ENCODE measurements at regions not wholly inside any gene's neighbourhood (a gene's known extent, or its start where the extent isn't known, plus 50 kb on each side); places are given as distances from the start of the nearest gene placed in this dataset.

GRCh38 chr3:80097674-80098073, 329.9 kb upstream of the ROBO1 start:
- H3K27me3 ChIP-seq (ENCODE audit: low read length), result no peaks in the 10 kb centered on the region
- H3K9me2 ChIP-seq (replicated peaks; ENCODE audit: insufficient read depth, low read length), result no peaks in the 10 kb centered on the region
- no peaks in the 10 kb centered on the region for H3K4me1 ChIP-seq (ENCODE audit: low read length)
- no peak overlapping the region for H3K9ac ChIP-seq (ENCODE audit: low read length)
- H3K79me2 ChIP-seq (ENCODE audit: low read length), result no peaks in the 10 kb centered on the region
- H3K4me3 ChIP-seq (ENCODE audit: low read length), result no peak overlapping the region
- H3K9me3 ChIP-seq (ENCODE audit: low read length), result no peaks in the 10 kb centered on the region
- no peak overlapping the region for H2AFZ ChIP-seq (ENCODE audit: low read length)
- no peaks in the 10 kb centered on the region for H3K36me3 ChIP-seq (ENCODE audit: insufficient read depth, low read length)
- H4K20me1 ChIP-seq (ENCODE audit: insufficient read depth, low read depth, low read length), result no peaks in the 10 kb centered on the region
- no peak overlapping the region for H3K27ac ChIP-seq (ENCODE audit: low read length)
- no peak overlapping the region for H3K4me2 ChIP-seq (ENCODE audit: low read depth, low read length, poor library complexity, severe bottlenecking)
- DNase-seq, result no peak

GRCh38 chr3:80096909-80097308, 329.1 kb upstream of the ROBO1 start:
- H3K4me1 ChIP-seq (ENCODE audit: low read length), result no peaks in the 10 kb centered on the region
- H3K36me3 ChIP-seq (ENCODE audit: insufficient read depth, low read length), result no peaks in the 10 kb centered on the region
- no peaks in the 10 kb centered on the region for H3K79me2 ChIP-seq (ENCODE audit: low read length)
- H3K27me3 ChIP-seq (ENCODE audit: low read length), result no peaks in the 10 kb centered on the region
- H3K27ac ChIP-seq (ENCODE audit: low read length), result no peak overlapping the region
- DNase-seq, result no peak
- no peak overlapping the region for H3K4me2 ChIP-seq (ENCODE audit: low read depth, low read length, poor library complexity, severe bottlenecking)
- H3K9ac ChIP-seq (ENCODE audit: low read length), result no peak overlapping the region
- H2AFZ ChIP-seq (ENCODE audit: low read length), result no peak overlapping the region
- H3K4me3 ChIP-seq (ENCODE audit: low read length), result no peak overlapping the region
- H4K20me1 ChIP-seq (ENCODE audit: insufficient read depth, low read depth, low read length), result no peaks in the 10 kb centered on the region
- H3K9me2 ChIP-seq (replicated peaks; ENCODE audit: insufficient read depth, low read length), result no peaks in the 10 kb centered on the region
- no peaks in the 10 kb centered on the region for H3K9me3 ChIP-seq (ENCODE audit: low read length)

GRCh38 chr3:80094589-80094988, 326.8 kb upstream of the ROBO1 start:
- H4K20me1 ChIP-seq (ENCODE audit: insufficient read depth, low read depth, low read length), result no peaks in the 10 kb centered on the region
- H3K36me3 ChIP-seq (ENCODE audit: insufficient read depth, low read length), result no peaks in the 10 kb centered on the region
- no peaks in the 10 kb centered on the region for H3K4me1 ChIP-seq (ENCODE audit: low read length)
- H3K9me3 ChIP-seq (ENCODE audit: low read length), result no peaks in the 10 kb centered on the region
- no peaks in the 10 kb centered on the region for H3K27me3 ChIP-seq (ENCODE audit: low read length)
- no peak overlapping the region for H2AFZ ChIP-seq (ENCODE audit: low read length)
- no peak overlapping the region for H3K9ac ChIP-seq (ENCODE audit: low read length)
- no peak overlapping the region for H3K27ac ChIP-seq (ENCODE audit: low read length)
- no peak overlapping the region for H3K4me3 ChIP-seq (ENCODE audit: low read length)
- no peaks in the 10 kb centered on the region for H3K79me2 ChIP-seq (ENCODE audit: low read length)
- no peak overlapping the region for H3K4me2 ChIP-seq (ENCODE audit: low read depth, low read length, poor library complexity, severe bottlenecking)
- H3K9me2 ChIP-seq (replicated peaks; ENCODE audit: insufficient read depth, low read length), result no peaks in the 10 kb centered on the region
- no peak for DNase-seq

GRCh38 chr3:80087767-80088166, 320.0 kb upstream of the ROBO1 start:
- no peak overlapping the region for H2AFZ ChIP-seq (ENCODE audit: low read length)

GRCh38 chr3:80086426-80086825, 318.6 kb upstream of the ROBO1 start:
- H4K20me1 ChIP-seq (ENCODE audit: insufficient read depth, low read depth, low read length), result no peaks in the 10 kb centered on the region
- no peaks in the 10 kb centered on the region for H3K36me3 ChIP-seq (ENCODE audit: insufficient read depth, low read length)
- H3K4me1 ChIP-seq (ENCODE audit: low read length), result no peaks in the 10 kb centered on the region
- no peak overlapping the region for H3K27ac ChIP-seq (ENCODE audit: low read length)
- H3K27me3 ChIP-seq (ENCODE audit: low read length), result no peaks in the 10 kb centered on the region
- no peak for DNase-seq
- H3K4me2 ChIP-seq (ENCODE audit: low read depth, low read length, poor library complexity, severe bottlenecking), result no peak overlapping the region
- no peaks in the 10 kb centered on the region for H3K9me2 ChIP-seq (replicated peaks; ENCODE audit: insufficient read depth, low read length)
- H3K4me3 ChIP-seq (ENCODE audit: low read length), result no peak overlapping the region
- no peaks in the 10 kb centered on the region for H3K9me3 ChIP-seq (ENCODE audit: low read length)
- no peak overlapping the region for H3K9ac ChIP-seq (ENCODE audit: low read length)
- no peak overlapping the region for H2AFZ ChIP-seq (ENCODE audit: low read length)
- H3K79me2 ChIP-seq (ENCODE audit: low read length), result no peaks in the 10 kb centered on the region

More at GRCh38 chr3:80087767-80088166, 320.0 kb upstream of the ROBO1 start:
- H3K9me3 ChIP-seq (ENCODE audit: low read length), result no peaks in the 10 kb centered on the region
- H3K36me3 ChIP-seq (ENCODE audit: insufficient read depth, low read length), result no peaks in the 10 kb centered on the region
- no peaks in the 10 kb centered on the region for H3K4me1 ChIP-seq (ENCODE audit: low read length)
- H3K9ac ChIP-seq (ENCODE audit: low read length), result no peak overlapping the region
- H3K27ac ChIP-seq (ENCODE audit: low read length), result no peak overlapping the region
- no peaks in the 10 kb centered on the region for H3K9me2 ChIP-seq (replicated peaks; ENCODE audit: insufficient read depth, low read length)
- no peak for DNase-seq
- no peaks in the 10 kb centered on the region for H3K79me2 ChIP-seq (ENCODE audit: low read length)
- no peak overlapping the region for H3K4me3 ChIP-seq (ENCODE audit: low read length)
- no peaks in the 10 kb centered on the region for H4K20me1 ChIP-seq (ENCODE audit: insufficient read depth, low read depth, low read length)
- no peak overlapping the region for H3K4me2 ChIP-seq (ENCODE audit: low read depth, low read length, poor library complexity, severe bottlenecking)
- H3K27me3 ChIP-seq (ENCODE audit: low read length), result no peaks in the 10 kb centered on the region

- Histone ChIP-seq H3K79me2 (ENCODE audit: low read length) (no peaks in the 10 kb centered on the region), H3K4me2 (ENCODE audit: low read depth, low read length, poor library complexity, severe bottlenecking) (no peak overlapping the region), H3K4me1 (ENCODE audit: low read length) (no peaks in the 10 kb centered on the region), H3K27me3 (ENCODE audit: low read length) (no peaks in the 10 kb centered on the region), H3K36me3 (ENCODE audit: insufficient read depth, low read length) (no peaks in the 10 kb centered on the region), H2AFZ (ENCODE audit: low read length) (no peak overlapping the region), H3K9me2 (replicated peaks; ENCODE audit: insufficient read depth, low read length) (no peaks in the 10 kb centered on the region), H4K20me1 (ENCODE audit: insufficient read depth, low read depth, low read length) (no peaks in the 10 kb centered on the region), H3K9me3 (ENCODE audit: low read length) (no peaks in the 10 kb centered on the region), H3K27ac (ENCODE audit: low read length) (no peak overlapping the region), H3K9ac (ENCODE audit: low read length) (no peak overlapping the region), H3K4me3 (ENCODE audit: low read length) (no peak overlapping the region)
- DNase-seq, result no peak
Measured at GRCh38 chr3:80079886-80080285, 312.1 kb upstream of the ROBO1 start.

GRCh38 chr3:80068459-80068858, 300.7 kb upstream of the ROBO1 start:
- Histone ChIP-seq H3K9me2 (replicated peaks; ENCODE audit: insufficient read depth, low read length) (no peaks in the 10 kb centered on the region), H3K9me3 (ENCODE audit: low read length) (no peaks in the 10 kb centered on the region), H3K4me1 (ENCODE audit: low read length) (no peaks in the 10 kb centered on the region), H3K4me3 (ENCODE audit: low read length) (no peak overlapping the region), H3K27ac (ENCODE audit: low read length) (no peak overlapping the region), H3K9ac (ENCODE audit: low read length) (no peak overlapping the region), H4K20me1 (ENCODE audit: insufficient read depth, low read depth, low read length) (no peaks in the 10 kb centered on the region), H3K4me2 (ENCODE audit: low read depth, low read length, poor library complexity, severe bottlenecking) (no peak overlapping the region), H3K79me2 (ENCODE audit: low read length) (no peaks in the 10 kb centered on the region), H3K27me3 (ENCODE audit: low read length) (no peaks in the 10 kb centered on the region), H3K36me3 (ENCODE audit: insufficient read depth, low read length) (no peaks in the 10 kb centered on the region), H2AFZ (ENCODE audit: low read length) (no peak overlapping the region)
- DNase-seq, result no peak

GRCh38 chr3:80063535-80063934, 295.7 kb upstream of the ROBO1 start:
- Histone ChIP-seq H4K20me1 (ENCODE audit: insufficient read depth, low read depth, low read length) (no peaks in the 10 kb centered on the region), H3K27me3 (ENCODE audit: low read length) (no peaks in the 10 kb centered on the region), H3K9ac (ENCODE audit: low read length) (no peak overlapping the region), H3K9me2 (replicated peaks; ENCODE audit: insufficient read depth, low read length) (no peaks in the 10 kb centered on the region), H3K27ac (ENCODE audit: low read length) (no peak overlapping the region), H2AFZ (ENCODE audit: low read length) (no peak overlapping the region), H3K79me2 (ENCODE audit: low read length) (no peaks in the 10 kb centered on the region), H3K4me1 (ENCODE audit: low read length) (no peaks in the 10 kb centered on the region), H3K9me3 (ENCODE audit: low read length) (no peaks in the 10 kb centered on the region), H3K4me3 (ENCODE audit: low read length) (no peak overlapping the region), H3K4me2 (ENCODE audit: low read depth, low read length, poor library complexity, severe bottlenecking) (no peak overlapping the region), H3K36me3 (ENCODE audit: insufficient read depth, low read length) (no peaks in the 10 kb centered on the region)
- no peak for DNase-seq

- H3K4me3 ChIP-seq (ENCODE audit: low read length), result no peak overlapping the region
- no peaks in the 10 kb centered on the region for H4K20me1 ChIP-seq (ENCODE audit: insufficient read depth, low read depth, low read length)
- no peaks in the 10 kb centered on the region for H3K4me1 ChIP-seq (ENCODE audit: low read length)
- H3K9me2 ChIP-seq (replicated peaks; ENCODE audit: insufficient read depth, low read length), result no peaks in the 10 kb centered on the region
- H2AFZ ChIP-seq (ENCODE audit: low read length), result no peak overlapping the region
- H3K27me3 ChIP-seq (ENCODE audit: low read length), result no peaks in the 10 kb centered on the region
- H3K36me3 ChIP-seq (ENCODE audit: insufficient read depth, low read length), result no peaks in the 10 kb centered on the region
- DNase-seq, result no peak
- H3K9ac ChIP-seq (ENCODE audit: low read length), result no peak overlapping the region
- no peak overlapping the region for H3K27ac ChIP-seq (ENCODE audit: low read length)
- H3K79me2 ChIP-seq (ENCODE audit: low read length), result no peaks in the 10 kb centered on the region
- H3K9me3 ChIP-seq (ENCODE audit: low read length), result no peaks in the 10 kb centered on the region
- no peak overlapping the region for H3K4me2 ChIP-seq (ENCODE audit: low read depth, low read length, poor library complexity, severe bottlenecking)
Measured at GRCh38 chr3:80060664-80061063, 292.9 kb upstream of the ROBO1 start.
